ENCODE measurements at regions not wholly inside any gene's neighbourhood (a gene's known extent, or its start where the extent isn't known, plus 50 kb on each side); places are given as distances from the start of the nearest gene placed in this dataset.

GRCh38 chr17:36791942-36792475, 145.3 kb upstream of the LHX1 start:
- H3K9me3 ChIP-seq, result peaks cover 0 to 3% (median 0%) of the 10 kb centered on the region in 11 donors
- no peak for ATAC-seq
- no peaks in the 10 kb centered on the region for H3K4me1 ChIP-seq
- H3K27me3 ChIP-seq, result peaks cover 0 to 56% (median 37%) of the 10 kb centered on the region in 7 donors
- no peak for DNase-seq
- H3K36me3 ChIP-seq, result no peaks in the 10 kb centered on the region
- 16 to 18% methylated on average over 13 of the region's 13 CpGs for WGBS, 2 donors
- H3K4me3 ChIP-seq, result no peak overlapping the region
- TF ChIP-seq, protein P1, sequence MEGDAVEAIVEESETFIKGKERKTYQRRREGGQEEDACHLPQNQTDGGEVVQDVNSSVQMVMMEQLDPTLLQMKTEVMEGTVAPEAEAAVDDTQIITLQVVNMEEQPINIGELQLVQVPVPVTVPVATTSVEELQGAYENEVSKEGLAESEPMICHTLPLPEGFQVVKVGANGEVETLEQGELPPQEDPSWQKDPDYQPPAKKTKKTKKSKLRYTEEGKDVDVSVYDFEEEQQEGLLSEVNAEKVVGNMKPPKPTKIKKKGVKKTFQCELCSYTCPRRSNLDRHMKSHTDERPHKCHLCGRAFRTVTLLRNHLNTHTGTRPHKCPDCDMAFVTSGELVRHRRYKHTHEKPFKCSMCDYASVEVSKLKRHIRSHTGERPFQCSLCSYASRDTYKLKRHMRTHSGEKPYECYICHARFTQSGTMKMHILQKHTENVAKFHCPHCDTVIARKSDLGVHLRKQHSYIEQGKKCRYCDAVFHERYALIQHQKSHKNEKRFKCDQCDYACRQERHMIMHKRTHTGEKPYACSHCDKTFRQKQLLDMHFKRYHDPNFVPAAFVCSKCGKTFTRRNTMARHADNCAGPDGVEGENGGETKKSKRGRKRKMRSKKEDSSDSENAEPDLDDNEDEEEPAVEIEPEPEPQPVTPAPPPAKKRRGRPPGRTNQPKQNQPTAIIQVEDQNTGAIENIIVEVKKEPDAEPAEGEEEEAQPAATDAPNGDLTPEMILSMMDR (IDR thresholded peaks at IDR 0.05), result no peak
- intact Hi-C loops (cut with DNase I), result no loop called here
- H3K27ac ChIP-seq, result no peak overlapping the region

GRCh38 chr17:36792849-36793248, 144.4 kb upstream of the LHX1 start:
- Histone ChIP-seq H3K4me1 (no peaks in the 10 kb centered on the region), H3K9me3 (peaks cover 0 to 11% (median 0%) of the 10 kb centered on the region in 11 donors), H3K27me3 (peaks cover 0 to 53% (median 37%) of the 10 kb centered on the region in 7 donors), H3K27ac (no peak overlapping the region), H3K36me3 (no peaks in the 10 kb centered on the region), H3K4me3 (no peak overlapping the region)
- intact Hi-C loops (cut with DNase I), result no loop called here
- ATAC-seq (no peak), DNase-seq (no peak)
- TF ChIP-seq, protein P1 (IDR thresholded peaks at IDR 0.05), result no peak
- WGBS, 2 donors, result 80 to 89% methylated on average over 5 of the region's 5 CpGs

DNA sequence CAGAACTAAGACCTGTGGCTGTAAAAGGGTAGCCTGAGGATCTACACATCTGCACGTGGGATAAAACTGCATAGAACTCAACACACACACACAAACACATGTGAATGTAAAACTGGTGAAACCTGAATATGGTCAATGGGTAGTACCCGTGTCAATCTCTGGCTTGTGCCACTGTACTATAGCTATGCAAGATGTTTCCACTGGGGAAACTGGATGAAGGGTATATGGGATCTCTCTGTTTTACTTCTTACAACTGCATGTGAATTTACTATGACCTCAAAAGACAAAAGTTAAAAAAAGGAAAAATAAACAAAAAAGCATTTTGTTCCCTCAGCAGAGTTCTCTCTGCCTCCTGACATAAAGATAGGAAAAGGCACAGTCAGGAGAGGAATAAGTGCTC, 143.3 kb upstream of the LHX1 start:
- TF ChIP-seq, protein P1 (IDR thresholded peaks at IDR 0.05), result no peak
- no peak for ATAC-seq
- no peaks in the 10 kb centered on the region for H3K36me3 ChIP-seq
- H3K9me3 ChIP-seq, result peaks cover 0 to 16% (median 0%) of the 10 kb centered on the region in 11 donors
- no peak overlapping the region for H3K27ac ChIP-seq
- no peak overlapping the region for H3K4me3 ChIP-seq
- DNase-seq, result no peak
- WGBS, 2 donors, result 80 to 85% methylated on average over 2 of the region's 2 CpGs
- H3K4me1 ChIP-seq, result no peaks in the 10 kb centered on the region
- intact Hi-C loops (cut with DNase I), result no loop called here
- peaks cover 0 to 46% (median 37%) of the 10 kb centered on the region in 7 donors for H3K27me3 ChIP-seq

GRCh38 chr17:36807496-36808179, 129.6 kb upstream of the LHX1 start:
- TF ChIP-seq, protein P1 (IDR thresholded peaks at IDR 0.05), result no peak
- Histone ChIP-seq H3K9me3 (no peaks in the 10 kb centered on the region), H3K4me1 (no peaks in the 10 kb centered on the region), H3K27ac (no peak overlapping the region), H3K27me3 (peaks cover 0 to 98% (median 89%) of the 10 kb centered on the region in 7 donors), H3K36me3 (no peaks in the 10 kb centered on the region), H3K4me3 (no peak overlapping the region)
- intact Hi-C loops (cut with DNase I), result no loop called here
- WGBS, 2 donors, result 15% methylated on average over 35 of the region's 35 CpGs
- DNase-seq, result no peak
- no peak for ATAC-seq
